Activated T-cell treated with anti-CD3 and anti-CD28 coated beads for 1 hour (primary cell): ENCODE measurements at regions not wholly inside any gene's neighbourhood (a gene's known extent, or its start where the extent isn't known, plus 50 kb on each side); places are given as distances from the start of the nearest gene placed in this dataset.
"Not testable (repeated sequence)": the region's sequence is repeated elsewhere in the genome, so short reads cannot be mapped to it uniquely, and the experiment has no call there.

ENCODE experiments used
- DNase-seq: peaks from one replicate; pipeline ENCODE4 v3.0.0-alpha.2; 2020; ENCODE audit warnings: low read depth

DNA sequence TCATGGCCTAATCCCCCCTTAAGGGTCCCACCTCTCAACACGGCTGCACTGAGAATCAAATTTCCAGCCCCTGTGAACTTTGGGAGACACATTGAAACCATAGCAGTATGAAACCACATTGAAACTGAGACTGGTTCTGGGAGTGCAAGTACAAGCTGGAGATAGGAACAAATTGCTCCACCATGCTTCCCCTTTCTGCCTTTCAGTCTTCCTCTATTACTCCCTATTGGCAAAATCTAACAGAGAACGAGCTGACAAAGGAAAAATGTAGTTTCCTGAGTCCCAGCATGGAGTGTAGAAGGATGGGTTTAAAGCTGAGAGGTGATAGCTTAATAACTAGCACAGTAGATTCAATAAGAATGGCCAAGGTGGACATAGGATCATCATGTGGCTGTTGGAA lies 161.7 kb upstream of the RPL34 start:
- DNase-seq = no peak

DNA sequence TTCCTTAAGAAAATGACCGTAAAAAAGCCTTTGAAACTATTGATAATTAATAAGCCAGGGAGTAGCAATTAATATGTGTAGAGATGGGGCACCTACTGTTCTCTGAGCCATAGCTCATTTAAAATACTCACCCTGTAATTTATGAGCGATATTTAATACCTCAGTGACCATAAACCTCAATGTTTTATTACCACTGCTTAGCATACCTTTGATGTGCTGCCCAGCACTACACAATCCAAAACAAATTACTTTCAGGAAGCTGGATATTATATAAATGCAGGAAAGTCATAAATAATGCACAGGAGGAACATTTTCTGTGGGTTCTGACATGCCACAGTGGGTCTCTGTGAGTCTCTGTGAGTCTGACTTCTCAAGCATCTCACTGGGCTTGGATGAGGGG lies 166.1 kb upstream of the RPL34 start:
- no peak for DNase-seq

DNA sequence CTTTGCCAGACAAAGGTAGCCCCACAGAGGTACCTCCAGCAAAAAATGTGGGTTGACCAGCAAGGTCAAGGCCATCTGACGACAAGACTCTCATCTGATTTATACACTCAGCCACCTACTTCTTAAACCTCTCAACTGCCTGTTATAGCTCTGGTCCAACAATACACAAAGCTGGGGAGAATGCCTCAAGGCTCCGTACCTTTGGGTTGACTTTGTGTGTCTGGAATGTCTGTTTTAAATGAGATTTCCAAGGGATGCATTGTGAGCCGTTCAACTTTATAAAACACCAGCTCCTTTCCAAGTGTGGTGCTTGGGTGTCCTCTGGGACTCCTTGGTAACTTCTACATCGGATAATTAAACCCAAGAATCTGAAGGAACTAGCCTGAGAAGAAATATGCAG lies 167.0 kb upstream of the RPL34 start:
- no peak for DNase-seq

DNA sequence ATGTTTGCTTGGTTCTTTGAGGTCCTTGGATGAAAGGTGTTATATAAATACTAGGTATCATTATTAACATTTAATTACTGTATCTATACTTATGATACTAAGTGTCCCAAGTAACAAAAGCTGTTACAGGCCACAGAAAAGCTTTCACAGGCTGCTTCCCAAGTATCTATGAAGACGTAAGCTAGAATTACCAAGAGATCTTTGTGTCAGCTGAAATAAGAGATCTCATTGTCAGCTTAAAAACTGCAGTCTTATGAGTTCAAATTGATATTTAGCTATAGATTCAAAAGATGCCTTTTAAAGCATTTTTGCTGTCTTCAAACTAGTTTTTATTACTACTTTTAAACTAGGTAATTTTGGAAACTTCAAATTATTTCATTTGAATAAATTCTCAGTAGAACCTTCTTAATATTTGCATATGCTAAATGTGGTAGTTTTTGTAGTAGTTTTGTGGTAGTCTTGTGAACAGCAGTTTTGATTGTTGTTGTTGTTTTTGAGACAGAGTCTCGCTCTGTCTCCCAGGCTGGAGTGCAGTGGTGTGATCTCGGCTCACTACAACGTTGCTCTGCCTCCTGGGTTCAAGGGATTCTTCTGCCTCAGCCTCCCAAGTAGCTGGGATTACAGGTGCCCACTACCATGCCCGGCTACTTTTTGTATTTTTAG lies 170.0 kb upstream of the RPL34 start:
- no peak for DNase-seq

DNA sequence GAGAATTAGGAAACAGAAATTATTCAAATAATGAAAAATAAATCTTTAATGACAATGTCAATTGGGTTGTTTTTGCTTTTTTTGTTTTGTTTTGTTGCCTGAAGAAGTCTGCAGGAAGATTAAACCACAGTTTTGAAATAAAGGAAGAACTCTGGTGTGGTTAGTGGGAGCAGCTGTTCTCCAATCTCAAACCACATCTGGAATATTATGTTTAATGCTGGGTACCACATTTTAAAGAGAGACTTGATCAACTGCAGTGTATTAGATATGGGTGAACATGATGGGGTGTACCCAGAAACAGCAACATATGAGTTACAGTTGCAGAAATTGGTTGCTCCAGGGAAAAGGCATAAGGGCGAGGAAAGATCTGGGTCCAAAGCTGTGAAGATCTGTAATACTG lies 171.2 kb upstream of the RPL34 start:
- DNase-seq = no peak

DNA sequence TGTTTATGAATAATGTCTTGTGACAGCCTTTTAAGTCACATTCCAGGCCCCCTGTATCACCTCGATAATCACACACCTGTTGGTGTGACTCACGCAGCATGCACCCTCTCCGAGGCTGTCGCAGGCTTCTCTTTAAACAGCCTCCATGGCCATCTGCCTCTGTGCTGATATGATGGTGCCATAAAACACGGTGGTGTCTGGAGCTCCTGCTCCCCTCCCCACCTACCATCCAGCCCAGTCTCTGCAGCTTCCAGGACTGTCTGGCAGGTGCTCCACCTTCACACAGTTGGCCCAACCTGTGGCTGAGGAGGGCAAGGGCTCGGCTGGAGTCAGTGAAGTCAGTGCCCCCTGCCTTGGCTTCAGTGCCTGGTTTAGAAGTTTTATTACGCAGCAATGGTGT lies 173.8 kb upstream of the RPL34 start:
- DNase-seq = no peak

DNA sequence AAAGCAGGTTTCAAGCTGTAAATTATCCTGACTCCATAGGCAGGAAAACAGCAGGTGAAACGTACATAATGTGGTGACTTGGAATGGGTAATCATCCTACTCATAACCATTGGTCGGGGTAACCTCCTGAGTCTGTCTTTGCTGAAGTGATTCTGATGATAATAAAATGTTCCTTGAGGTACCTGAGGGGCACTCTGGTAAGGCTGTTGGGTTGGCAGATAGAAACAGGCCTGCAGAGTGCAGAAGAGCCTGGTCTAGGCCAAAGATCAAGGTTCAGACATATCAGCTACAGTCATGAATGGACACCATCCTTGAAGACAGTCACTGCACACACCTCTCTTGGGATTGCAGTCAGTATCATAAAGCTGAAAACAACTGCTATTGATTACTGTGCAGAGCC lies 174.7 kb upstream of the RPL34 start:
- no peak for DNase-seq

DNA sequence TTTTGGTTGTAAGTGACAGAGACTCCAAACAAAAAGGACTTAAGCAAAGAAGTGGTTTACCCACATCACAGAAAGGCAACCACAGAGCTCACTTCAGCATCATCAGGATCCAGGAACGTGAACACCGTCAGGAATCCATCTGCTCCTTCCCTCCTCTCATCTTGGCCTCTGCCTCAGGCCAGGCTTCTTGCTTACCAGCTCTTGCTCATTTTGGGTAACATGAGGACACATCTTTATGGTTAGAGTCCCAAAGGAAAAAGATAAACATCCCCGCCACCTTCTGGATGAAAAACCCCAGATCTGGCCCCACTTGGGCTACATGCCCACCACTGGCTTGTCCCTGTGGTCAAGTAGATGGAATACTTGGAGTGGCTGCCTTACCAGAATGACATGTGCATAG lies 176.8 kb upstream of the RPL34 start:
- DNase-seq = no peak

DNA sequence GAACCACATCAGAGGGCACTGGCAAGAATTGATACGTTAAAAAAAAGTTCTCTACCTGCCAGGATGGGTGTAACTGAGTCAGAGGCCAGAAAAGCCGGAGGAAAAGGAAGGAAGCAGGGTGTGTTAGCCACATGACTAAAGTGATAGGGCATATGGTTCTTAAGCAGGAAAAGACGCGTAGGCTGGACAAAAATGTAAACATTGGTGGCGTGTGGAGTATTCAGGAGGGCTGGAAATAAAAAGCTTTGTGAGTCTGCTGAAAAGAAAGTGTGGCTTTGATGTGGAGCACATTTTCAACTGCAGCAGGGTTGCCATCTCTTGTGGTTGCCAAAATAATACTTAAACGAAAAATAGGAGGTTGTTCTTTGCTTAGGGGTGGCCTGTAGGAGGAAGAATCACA lies 186.5 kb upstream of the RPL34 start:
- DNase-seq = peak; percentile 11

DNA sequence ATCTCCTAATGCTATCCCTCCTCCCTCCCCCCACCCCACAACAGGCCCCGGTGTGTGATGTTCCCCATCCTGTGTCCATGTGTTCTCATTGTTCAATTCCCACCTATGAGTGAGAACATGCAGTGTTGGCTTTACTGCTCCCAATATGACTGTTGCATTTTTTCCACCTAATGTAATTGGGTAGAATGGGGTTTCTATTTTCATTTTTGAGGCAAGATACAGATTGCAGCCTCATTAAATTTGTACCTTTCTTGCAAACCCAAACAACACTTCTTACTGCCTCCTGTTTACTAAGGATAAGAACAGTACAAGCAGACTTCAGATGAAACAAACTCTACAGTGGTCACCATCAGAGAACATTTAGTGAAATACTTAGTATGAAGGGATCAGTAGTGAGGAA lies 187.0 kb upstream of the RPL34 start:
- not testable (repeated sequence) for DNase-seq

DNA sequence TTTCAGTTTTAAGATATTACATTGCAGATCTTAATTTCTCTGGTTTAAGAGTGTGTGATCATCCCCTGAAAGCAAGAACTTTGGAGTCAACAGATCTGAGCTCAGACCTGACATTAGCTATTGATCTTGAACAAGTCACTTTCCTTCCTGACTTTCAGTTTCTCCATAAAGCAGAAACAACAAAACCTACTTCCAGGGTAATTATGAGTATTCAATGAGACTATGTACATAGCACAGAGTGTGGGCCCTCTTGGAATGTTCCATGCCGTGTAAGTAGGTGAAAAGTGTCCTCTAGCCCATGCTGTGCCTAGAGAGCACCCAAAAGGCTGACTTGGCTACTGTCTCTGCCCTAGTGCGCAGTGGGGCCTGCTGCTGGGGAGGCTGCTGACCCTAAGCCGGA lies 188.0 kb upstream of the RPL34 start:
- DNase-seq = no peak

DNA sequence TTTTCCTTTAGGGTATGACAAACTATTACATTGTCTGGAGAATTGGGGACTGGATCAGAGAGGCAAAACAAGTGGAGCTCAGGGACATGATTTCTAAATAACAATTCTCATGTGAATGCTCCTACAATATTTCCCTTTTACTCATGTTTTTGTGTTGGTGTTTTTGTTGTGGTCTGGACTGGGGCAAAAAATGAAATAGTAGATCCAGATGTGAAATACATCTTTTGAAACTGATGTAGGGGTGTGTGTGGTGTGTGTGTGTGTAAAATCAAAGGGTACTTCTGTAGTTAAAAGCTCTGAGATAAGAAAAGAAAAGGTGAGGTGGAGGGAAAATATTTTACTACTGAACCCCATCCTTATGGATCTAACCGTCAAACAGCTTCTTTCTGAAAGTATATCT lies 188.4 kb upstream of the RPL34 start:
- DNase-seq = no peak

DNA sequence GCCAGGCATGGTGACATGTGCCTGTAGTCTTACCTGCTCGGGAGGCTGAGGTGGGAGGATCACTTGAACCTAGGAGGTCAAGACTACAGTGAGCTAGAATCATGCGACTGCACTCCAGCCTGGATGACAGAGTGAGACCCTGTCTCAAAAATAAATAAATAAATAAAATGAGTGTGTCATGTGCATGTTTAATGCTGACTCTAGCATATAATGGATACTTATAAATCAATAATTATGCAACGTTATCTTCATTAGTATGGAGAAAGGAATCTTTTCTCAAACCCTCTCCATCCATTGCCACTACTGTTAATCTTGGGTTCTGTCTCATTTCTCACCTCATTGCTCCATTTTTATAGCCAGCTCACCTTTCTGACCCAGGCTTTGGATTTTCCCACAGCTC lies 189.5 kb upstream of the RPL34 start:
- no peak for DNase-seq

DNA sequence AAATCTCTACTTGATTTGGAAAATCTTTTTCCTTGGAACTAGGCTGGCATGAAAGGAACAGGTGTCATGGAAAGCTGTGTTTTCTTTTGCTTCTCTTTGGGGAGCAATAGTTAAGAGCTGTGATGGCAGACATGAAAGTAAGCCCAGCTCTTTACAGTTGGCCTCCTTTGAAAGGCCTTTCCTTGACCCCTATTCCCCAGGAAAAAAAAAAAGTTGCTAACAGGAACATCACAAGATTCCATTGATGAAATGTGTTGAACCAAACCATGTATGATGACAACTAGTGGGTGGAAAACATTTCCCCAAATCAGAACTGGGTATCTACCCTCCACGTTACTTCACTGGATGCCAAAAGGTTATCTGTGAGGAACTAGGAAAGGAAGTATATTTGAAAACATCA lies 190.7 kb upstream of the RPL34 start:
- no peak for DNase-seq

DNA sequence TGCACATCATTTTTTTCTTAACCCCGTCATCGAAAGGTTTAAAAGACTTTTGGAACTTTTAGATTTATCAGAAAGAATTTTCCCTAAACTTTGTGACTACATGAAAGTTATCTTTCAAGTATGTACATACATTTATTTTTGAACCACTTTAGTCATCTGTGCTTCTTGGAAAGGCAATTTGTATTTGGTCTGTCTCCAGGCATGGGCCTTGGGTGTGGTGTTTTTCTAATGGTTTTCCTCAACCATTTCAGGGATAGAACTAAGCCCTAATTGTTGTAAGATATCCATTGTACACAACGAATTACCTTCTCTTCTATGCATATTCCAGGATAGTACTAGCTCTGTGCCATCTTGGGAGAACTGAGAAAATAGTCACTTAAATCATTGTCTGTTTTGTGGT lies 191.5 kb upstream of the RPL34 start:
- no peak for DNase-seq

DNA sequence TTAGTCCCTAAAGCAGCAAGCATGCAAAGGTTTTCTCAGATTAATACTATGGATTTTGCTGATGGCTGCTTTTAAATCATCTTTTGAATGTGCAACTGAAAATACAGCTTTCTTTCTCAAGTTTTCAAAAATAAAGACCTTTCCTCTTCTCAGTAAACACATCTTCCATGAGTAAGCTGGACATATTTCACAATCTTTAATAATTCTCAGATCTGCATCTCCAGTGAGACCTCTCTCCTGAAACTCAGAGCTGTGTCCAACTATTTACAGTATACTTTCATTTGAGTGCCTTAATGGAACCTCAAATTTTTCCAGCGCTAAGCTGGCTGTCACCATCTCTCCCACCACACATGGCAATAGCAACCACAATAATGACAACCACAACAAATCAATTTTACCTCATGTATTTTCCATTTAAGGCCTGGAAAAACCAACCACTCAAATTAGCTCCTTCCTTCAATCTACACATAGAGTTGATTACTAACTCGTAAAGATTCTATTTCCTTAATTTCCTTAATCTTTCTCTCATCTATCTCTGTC lies 192.4 kb upstream of the RPL34 start:
- DNase-seq = no peak

DNA sequence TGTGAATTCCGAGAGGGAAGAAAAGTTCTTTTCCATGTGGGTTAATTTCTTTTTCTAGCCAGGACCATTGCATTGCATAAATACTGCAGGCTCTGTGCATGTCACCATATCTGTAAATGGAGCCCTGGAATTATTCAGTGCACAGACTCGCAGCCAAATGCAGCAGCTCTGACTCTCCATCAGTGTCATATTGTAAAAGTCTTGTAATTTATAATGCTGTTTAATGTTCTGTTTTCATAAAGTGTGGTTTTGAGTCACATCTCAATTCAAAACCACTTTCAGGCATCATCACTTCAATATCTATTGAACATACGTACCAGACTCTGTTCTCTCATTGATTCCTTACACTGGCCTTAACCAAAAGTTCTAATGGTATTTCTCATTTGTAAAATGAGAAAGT lies 193.9 kb upstream of the RPL34 start:
- no peak for DNase-seq

DNA sequence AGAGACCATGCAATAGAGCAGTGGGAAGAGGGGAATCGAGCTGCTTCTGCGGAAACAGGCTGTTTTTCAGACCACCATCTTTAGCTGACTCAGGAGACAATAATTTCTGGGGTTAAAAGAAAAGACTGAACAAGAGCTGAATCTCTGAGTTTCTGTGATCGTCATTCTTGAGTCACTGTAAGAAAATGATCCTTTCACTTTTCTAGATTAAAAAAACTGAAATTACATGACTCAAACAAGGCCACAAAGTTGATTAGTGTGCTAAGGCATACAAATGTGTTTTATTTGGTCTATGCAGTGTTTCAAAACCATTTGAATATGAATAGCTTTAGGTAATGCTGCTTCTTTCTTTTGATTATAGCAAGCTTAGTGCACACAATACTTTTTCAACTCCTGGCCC lies 194.4 kb upstream of the RPL34 start:
- no peak for DNase-seq

DNA sequence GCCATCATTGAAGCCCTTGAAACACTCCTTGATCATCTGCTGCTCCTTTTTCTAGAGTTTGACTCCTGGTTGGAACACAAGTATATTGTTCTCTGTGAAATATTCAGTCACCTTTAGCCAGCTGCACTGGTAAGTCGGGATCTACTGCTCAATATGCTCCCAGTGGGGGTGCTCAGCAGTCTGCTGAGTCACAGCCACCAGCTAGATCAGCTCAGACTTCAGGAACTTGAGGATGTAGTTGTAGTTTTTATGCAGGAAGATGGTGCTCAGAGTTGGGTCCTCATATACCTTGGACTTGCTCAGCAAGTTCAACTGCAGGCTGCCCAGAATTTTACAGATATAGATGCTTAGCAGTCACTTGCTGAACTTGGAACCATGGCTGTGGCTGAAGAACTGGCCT lies 202.5 kb upstream of the RPL34 start:
- DNase-seq = no peak

DNA sequence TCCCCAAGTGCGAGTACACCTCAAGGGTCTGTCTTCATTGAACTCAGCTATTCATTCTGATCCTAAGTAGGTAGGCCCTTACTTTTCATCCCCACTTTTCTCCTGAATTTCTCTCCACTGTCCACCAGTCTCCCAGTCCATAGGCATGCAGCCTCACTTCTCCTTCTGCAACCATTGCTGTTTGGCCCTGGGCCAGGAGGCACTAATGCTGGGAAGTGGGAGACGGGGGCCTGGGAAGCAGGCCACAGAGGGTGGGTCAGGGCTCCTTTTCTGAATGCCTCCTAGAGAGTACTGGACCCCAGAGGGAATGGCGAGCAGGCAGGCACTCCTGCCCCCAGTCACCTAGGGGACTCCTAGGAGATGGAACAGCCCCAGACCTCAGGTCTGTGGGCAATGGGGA lies 203.5 kb upstream of the RPL34 start:
- no peak for DNase-seq

DNA sequence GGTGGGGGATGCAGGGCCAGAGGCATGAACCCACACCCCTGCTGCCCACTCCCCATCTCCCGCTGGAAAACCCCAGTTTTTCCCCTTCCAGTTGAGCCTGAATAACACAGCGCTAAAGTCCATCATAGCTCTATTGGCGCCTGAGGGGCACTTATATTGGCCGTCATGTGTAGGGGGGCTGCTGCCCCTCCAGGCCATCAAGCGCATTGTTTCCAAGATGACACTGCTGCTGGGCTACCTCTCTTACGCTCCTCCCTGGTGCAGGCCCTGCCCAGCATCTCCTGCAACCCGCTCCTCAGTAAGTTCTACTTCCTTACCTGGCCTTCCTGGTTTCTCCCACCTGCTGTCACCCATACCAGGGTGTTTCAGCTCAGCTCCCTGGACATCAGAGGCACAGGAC lies 205.0 kb upstream of the RPL34 start:
- no peak for DNase-seq

DNA sequence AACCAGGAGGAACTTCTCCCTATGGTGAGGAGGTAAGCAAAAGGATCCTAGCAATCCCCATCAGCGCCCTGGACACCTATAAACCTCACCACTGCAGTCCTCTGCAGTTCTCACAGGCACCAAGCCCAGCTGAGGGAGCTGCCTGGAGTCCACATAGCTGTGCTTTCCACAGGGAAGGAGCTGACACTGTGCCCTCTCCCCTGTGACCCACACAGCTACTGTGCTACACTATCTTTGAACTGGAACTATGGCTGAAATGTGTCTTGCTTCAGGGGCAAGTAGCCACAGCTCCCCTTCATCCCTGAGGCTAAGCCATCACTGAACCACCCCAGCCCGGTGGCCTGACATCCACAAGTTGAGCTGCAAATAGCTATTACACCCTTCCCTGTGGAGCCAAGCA lies 208.5 kb upstream of the RPL34 start:
- DNase-seq = no peak

DNA sequence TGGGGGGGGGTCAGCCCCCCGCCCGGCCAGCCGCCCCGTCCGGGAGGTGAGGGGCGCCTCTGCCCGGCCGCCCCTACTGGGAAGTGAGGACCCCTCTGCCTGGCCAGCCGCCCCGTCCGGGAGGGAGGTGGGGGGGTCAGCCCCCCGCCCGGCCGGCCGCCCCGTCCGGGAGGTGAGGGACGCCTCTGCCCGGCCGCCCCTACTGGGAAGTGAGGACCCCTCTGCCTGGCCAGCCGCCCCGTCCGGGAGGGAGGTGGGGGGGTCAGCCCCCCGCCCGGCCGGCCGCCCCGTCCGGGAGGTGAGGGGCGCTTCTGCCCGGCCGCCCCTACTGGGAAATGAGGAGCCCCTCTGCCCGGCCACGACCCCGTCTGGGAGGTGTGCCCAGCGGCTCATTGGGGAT lies 210.7 kb upstream of the RPL34 start:
- DNase-seq = not testable (repeated sequence)

DNA sequence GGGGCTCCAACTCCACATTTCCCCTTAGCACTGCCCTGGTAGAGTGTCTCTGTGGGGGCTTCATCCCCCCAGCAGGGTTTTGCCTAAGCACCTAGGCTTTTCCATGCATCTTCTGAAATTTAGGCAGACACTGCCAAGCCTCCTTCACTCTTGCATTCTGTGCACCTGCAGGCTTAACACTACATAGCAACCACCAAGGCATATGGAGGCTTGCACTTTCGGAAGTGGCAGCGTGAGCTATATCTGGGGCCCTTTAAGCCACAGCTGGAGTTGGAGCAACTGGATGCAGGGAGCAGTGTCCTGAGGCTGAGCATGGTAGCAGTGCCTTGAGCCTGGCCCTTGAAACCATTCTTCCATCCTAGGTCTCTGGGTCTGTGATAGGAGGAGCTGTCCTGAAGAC lies 214.8 kb upstream of the RPL34 start:
- DNase-seq = no peak

DNA sequence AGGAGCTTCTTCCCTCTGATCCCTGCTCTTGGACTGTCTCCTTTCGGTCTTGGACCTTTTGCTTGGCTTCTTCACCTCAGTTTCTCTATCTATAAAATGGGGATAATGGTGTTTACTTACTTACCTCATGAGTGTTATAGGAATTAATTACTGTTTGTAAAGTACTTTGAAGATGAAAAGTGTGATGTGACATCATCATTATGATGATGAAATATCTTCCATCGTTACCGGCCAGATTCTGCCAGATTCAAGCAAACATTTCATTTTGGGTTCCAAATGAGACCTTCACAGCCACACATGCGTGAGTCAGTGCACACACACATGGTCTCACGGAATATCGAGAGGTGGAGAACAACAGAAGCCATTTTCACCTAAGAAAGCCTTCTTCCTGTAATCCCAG lies 220.1 kb upstream of the RPL34 start:
- DNase-seq = no peak
